IMR-90 (cell line): ENCODE measurements at regions not wholly inside any gene's neighbourhood (a gene's known extent, or its start where the extent isn't known, plus 50 kb on each side); places are given as distances from the start of the nearest gene placed in this dataset.
A peak's percentile ranks its signal among the peaks of the same experiment; 100 is the strongest.

Source experiments
- ATAC-seq: fragments of 200-7000 bp; cut with Tn5 transposase; 2 replicates; pipeline ENCODE4 v1.9.1; 2020; ENCODE audit warnings: low read depth, mild to moderate bottlenecking, moderate library complexity
- BruUV-seq: library from RNA; stranded (reverse); fragments of 400-500 nt; replicated peaks from 2 replicates; lab custom pipeline; 2021; lab: Mats Ljungman, UMichigan
- CTCF ChIA-PET: fragments of 300-600 bp; formaldehyde crosslinking; extraction: SDS; loops from one replicate; lab custom pipeline; 2021; ENCODE audit warnings: antibody characterized with exemption; lab: Yijun Ruan, JAX
- POLR2A ChIA-PET: fragments of 300-600 bp; sonication (Branson Sonifier 250); formaldehyde crosslinking; loops from one replicate; lab custom pipeline; 2022; ENCODE audit warnings: antibody characterized with exemption; ENCODE audit not compliant: unreplicated experiment; lab: Charles Lee
- DNase-seq: peaks from one replicate; pipeline ENCODE4 v3.0.0; 2013
- H2AFZ ChIP-seq: replicated peaks from 2 replicates; pipeline ENCODE3; 2013; ENCODE audit warnings: low read length, mild to moderate bottlenecking; ENCODE audit not compliant: poor library complexity
- H2AK5ac ChIP-seq: 2 replicates; pipeline ENCODE4 v1.6.1; 2013; ENCODE audit warnings: low read depth, low read length, inconsistent platforms
- H2AK9ac ChIP-seq: replicated peaks from 2 replicates; pipeline ENCODE3; 2013; ENCODE audit warnings: mild to moderate bottlenecking, low read depth, low read length, moderate library complexity; ENCODE audit not compliant: poor library complexity
- H2BK120ac ChIP-seq: 2 replicates; pipeline ENCODE4 v1.6.1; 2013; ENCODE audit warnings: low read depth, low read length, inconsistent platforms
- H2BK15ac ChIP-seq: 3 replicates; pipeline ENCODE4 v1.6.1; 2013; ENCODE audit warnings: low read depth, low read length, inconsistent platforms
- H2BK20ac ChIP-seq: 2 replicates; pipeline ENCODE4 v1.6.1; 2013; ENCODE audit warnings: low read depth, mild to moderate bottlenecking, inconsistent platforms, low read length, moderate library complexity
- H2BK5ac ChIP-seq: 2 replicates; pipeline ENCODE4 v1.6.1; 2013; ENCODE audit warnings: mild to moderate bottlenecking, low read depth, low read length, inconsistent platforms; ENCODE audit not compliant: poor library complexity, severe bottlenecking
- H3K14ac ChIP-seq: replicated peaks from 2 replicates; pipeline ENCODE4 v1.6.1; 2013; ENCODE audit warnings: low read depth, low read length, inconsistent platforms
- H3K18ac ChIP-seq: 2 replicates; pipeline ENCODE4 v1.6.1; 2013; ENCODE audit warnings: low read depth, low read length, control low read depth
- H3K23ac ChIP-seq: 2 replicates; pipeline ENCODE4 v1.6.1; 2013; ENCODE audit warnings: low read depth, low read length, inconsistent platforms
- H3K27ac ChIP-seq: 2 replicates; pipeline ENCODE4 v1.5.1; 2013; ENCODE audit warnings: mild to moderate bottlenecking, control low read depth, low read length; ENCODE audit not compliant: insufficient read depth
- H3K27me3 ChIP-seq: 2 replicates; pipeline ENCODE4 v1.6.1; 2013; ENCODE audit warnings: low read length; ENCODE audit not compliant: control insufficient read depth, insufficient read depth
- H3K36me3 ChIP-seq: 2 replicates; pipeline ENCODE4 v1.6.1; 2013; ENCODE audit warnings: low read length, mixed read lengths; ENCODE audit not compliant: control insufficient read depth, insufficient read depth
- H3K4ac ChIP-seq: 2 replicates; pipeline ENCODE4 v1.6.1; 2013; ENCODE audit warnings: low read depth, low read length, inconsistent platforms
- H3K4me1 ChIP-seq: 2 replicates; pipeline ENCODE4 v1.6.1; 2013; ENCODE audit warnings: low read length, mixed read lengths; ENCODE audit not compliant: control insufficient read depth, insufficient read depth
- H3K4me2 ChIP-seq: 2 replicates; pipeline ENCODE4 v1.6.1; 2013; ENCODE audit warnings: low read depth, mild to moderate bottlenecking, control low read depth, low read length, moderate library complexity
- H3K4me3 ChIP-seq: 2 replicates; pipeline ENCODE4 v1.5.1; 2013; ENCODE audit warnings: low read depth, mild to moderate bottlenecking, control low read depth, low read length, moderate library complexity; ENCODE audit not compliant: insufficient read depth
- H3K56ac ChIP-seq: 2 replicates; pipeline ENCODE4 v1.6.1; 2013; ENCODE audit warnings: low read length, inconsistent platforms; ENCODE audit not compliant: insufficient read depth; ENCODE audit errors: extremely low read depth
- H3K79me1 ChIP-seq, 2 experiments: 2 replicates each; pipeline ENCODE4 v1.6.1; 2013; ENCODE audit warnings: low read length in 2 of 2, inconsistent platforms in 1 of 2, low read depth in 1 of 2
- H3K9ac ChIP-seq: 2 replicates; pipeline ENCODE4 v1.6.1; 2013; ENCODE audit warnings: low read depth, low read length, control low read depth
- H3K9me1 ChIP-seq: 2 replicates; pipeline ENCODE4 v1.6.1; 2013; ENCODE audit warnings: low read length, inconsistent platforms; ENCODE audit not compliant: insufficient read depth
- H3K9me3 ChIP-seq: 2 replicates; pipeline ENCODE4 v1.6.1; 2013; ENCODE audit warnings: low read length; ENCODE audit not compliant: control insufficient read depth, insufficient read depth
- H4K20me1 ChIP-seq: 2 replicates; pipeline ENCODE4 v1.6.1; 2013; ENCODE audit warnings: low read length, inconsistent platforms; ENCODE audit not compliant: insufficient read depth
- H4K5ac ChIP-seq: 2 replicates; pipeline ENCODE4 v1.6.1; 2013; ENCODE audit warnings: mild to moderate bottlenecking, low read depth, low read length, control low read depth
- H4K8ac ChIP-seq, 2 experiments: 2 replicates each; pipeline ENCODE4 v1.6.1; 2013; ENCODE audit warnings: low read depth in 2 of 2, low read length in 2 of 2, control low read depth in 1 of 2, inconsistent platforms in 1 of 2
- H4K91ac ChIP-seq: 2 replicates; pipeline ENCODE4 v1.6.1; 2013; ENCODE audit warnings: low read depth, low read length, inconsistent platforms; ENCODE audit not compliant: insufficient read depth
- BHLHE40 ChIP-seq: fragments of 150-350 bp; IDR thresholded peaks from 2 replicates; pipeline ENCODE4 v1.6.1; 2016; ENCODE audit warnings: mild to moderate bottlenecking, low read depth, low read length
- CEBPB ChIP-seq: IDR thresholded peaks from 2 replicates; pipeline ENCODE4 v1.6.1; 2012; ENCODE audit warnings: low read depth, low read length, improper control_type of control experiment
- CHD1 ChIP-seq: IDR thresholded peaks from 2 replicates; pipeline ENCODE4 v1.6.1; 2012; ENCODE audit warnings: low read depth, low read length, improper control_type of control experiment
- CTCF ChIP-seq: conservative IDR thresholded peaks from 2 replicates; pipeline ENCODE4 v1.5.1; 2012; ENCODE audit warnings: mild to moderate bottlenecking, low read depth, low read length, improper control_type of control experiment
- ELK1 ChIP-seq: fragments of 150-350 bp; IDR thresholded peaks from 2 replicates; pipeline ENCODE4 v1.6.1; 2016; ENCODE audit warnings: low read depth, mild to moderate bottlenecking, low read length, moderate library complexity, borderline replicate concordance
- FOS ChIP-seq: fragments of 150-350 bp; IDR thresholded peaks from 2 replicates; pipeline ENCODE4 v1.6.1; 2016; ENCODE audit warnings: low read depth, low read length
- MAFK ChIP-seq: IDR thresholded peaks from 2 replicates; pipeline ENCODE4 v1.6.1; 2012; ENCODE audit warnings: low read depth, low read length, improper control_type of control experiment
- MAZ ChIP-seq: IDR thresholded peaks from 2 replicates; pipeline ENCODE4 v1.6.1; 2012; ENCODE audit warnings: low read depth, mild to moderate bottlenecking, low read length, improper control_type of control experiment, moderate library complexity, borderline replicate concordance
- MXI1 ChIP-seq: IDR thresholded peaks from 2 replicates; pipeline ENCODE4 v1.6.1; 2012; ENCODE audit warnings: low read depth, mild to moderate bottlenecking, low read length, moderate library complexity, borderline replicate concordance
- NFE2L2 ChIP-seq: fragments of 150-350 bp; IDR thresholded peaks from 2 replicates; pipeline ENCODE4 v1.6.1; 2016; ENCODE audit warnings: low read depth, mild to moderate bottlenecking, low read length
- POLR2A ChIP-seq: IDR thresholded peaks from 2 replicates; pipeline ENCODE4 v1.6.1; 2012; ENCODE audit warnings: mild to moderate bottlenecking, low read depth, low read length
- RCOR1 ChIP-seq: IDR thresholded peaks from 2 replicates; pipeline ENCODE4 v1.6.1; 2012; ENCODE audit warnings: mild to moderate bottlenecking, low read length, improper control_type of control experiment; ENCODE audit not compliant: insufficient replicate concordance
- RFX5 ChIP-seq: IDR thresholded peaks from 2 replicates; pipeline ENCODE4 v1.8.0; 2012; ENCODE audit warnings: low read depth, mild to moderate bottlenecking, low read length, moderate library complexity
- SMC3 ChIP-seq: fragments of 150-350 bp; IDR thresholded peaks from 2 replicates; pipeline ENCODE4 v1.6.1; 2016; ENCODE audit warnings: low read depth, mild to moderate bottlenecking, antibody characterized with exemption, low read length, moderate library complexity
- USF2 ChIP-seq: fragments of 150-350 bp; IDR thresholded peaks from 2 replicates; pipeline ENCODE4 v1.6.1; 2017; ENCODE audit warnings: mild to moderate bottlenecking, antibody characterized with exemption, low read length, low read depth
- WGBS, 2 experiments: methylation state at CpG; one replicate each; pipeline versions ENCODE4 v1.1.5 to v1.1.7; 2013; ENCODE audit warnings: missing lambda C conversion rate in 2 of 2; ENCODE audit not compliant: insufficient read length in 1 of 2; ENCODE audit errors: extremely low coverage in 2 of 2; 5-methylcytosine and 5-hydroxymethylcytosine counted together
- dilution Hi-C: fragments of 300-500 bp; cut with HindIII; formaldehyde crosslinking; loops from one replicate; pipeline ENCODE4 v1.14.3; 2018; ENCODE audit warnings: low sequenced_read_pairs; ENCODE audit not compliant: unreplicated experiment
- in situ Hi-C: fragments of 300-500 bp; cut with MboI; formaldehyde crosslinking; loops from 3 replicates; pipeline ENCODE4 v1.14.3; 2019; ENCODE audit warnings: low sequenced_read_pairs, inconsistent platforms, mixed read lengths
- intact Hi-C: fragments of 100-400 bp; cut with micrococcal nuclease; formaldehyde crosslinking; loops from 2 replicates; pipeline ENCODE4 v1.10.0; 2022

GRCh38 chr17:62870030-62870541 lies 62.0 kb upstream of the MARCHF10 start:
- WGBS, 2 experiments, result 40% methylated on average over 1 of the region's 5 CpGs; no CpG with 5 or more reads in 1 of the 2 experiments
- Histone ChIP-seq H3K56ac (no peak overlapping the region), H3K4ac (no peak overlapping the region), H3K79me1 (no peaks in the 10 kb centered on the region), H3K23ac (no peak overlapping the region), H4K91ac (no peak overlapping the region), H2BK20ac (no peak overlapping the region), H2AK9ac (no peak overlapping the region), H4K5ac (no peak overlapping the region), H2BK120ac (no peak overlapping the region), H3K14ac (no peak overlapping the region), H4K20me1 (no peaks in the 10 kb centered on the region), H3K36me3 (no peaks in the 10 kb centered on the region), H2AFZ (no peak overlapping the region), H3K4me3 (no peak overlapping the region), H3K27me3 (peaks cover 2% of the 10 kb centered on the region; the same call in 1 of the 2 replicates), H3K27ac (no peak overlapping the region), H3K4me1 (peaks cover 13% of the 10 kb centered on the region), H3K4me2 (no peak overlapping the region; the same call in 1 of the 2 replicates), H3K9me1 (no peaks in the 10 kb centered on the region), H3K18ac (no peak overlapping the region; the same call in 1 of the 2 replicates), H4K8ac (no peak overlapping the region), H2AK5ac (no peak overlapping the region; the same call in 1 of the 2 replicates), H2BK15ac (no peak overlapping the region), H3K9me3 (no peaks in the 10 kb centered on the region), H2BK5ac (no peak overlapping the region), H3K9ac (no peak overlapping the region)
- ATAC-seq, result peak; percentile 88
- TF ChIP-seq SMC3 (no peak), RCOR1 (no peak), USF2 (no peak), MAFK (no peak), BHLHE40 (no peak), CTCF (no peak), FOS (no peak), RFX5 (no peak), CHD1 (no peak), POLR2A (no peak), CEBPB (no peak), ELK1 (no peak), MAZ (no peak), NFE2L2 (no peak), MXI1 (no peak)
- intact Hi-C loops, result no loop called here
- in situ Hi-C loops, result no loop called here
- BruUV-seq, result no TSS peak
- dilution Hi-C loops, result no loop called here
- CTCF ChIA-PET, result interaction anchor here (0.6 kb wide), 1 partner anchor 10 kb away, joined by 4 read pairs; no protein-coding TSS in a partner anchor
- DNase-seq, result peak; percentile 88
- POLR2A ChIA-PET, result no interaction called here
